H1 (cell line): ENCODE measurements at regions not wholly inside any gene's neighbourhood (a gene's known extent, or its start where the extent isn't known, plus 50 kb on each side); places are given as distances from the start of the nearest gene placed in this dataset.

Experiments used
- CTCF ChIA-PET: fragments of 300-600 bp; sonication (Branson Sonifier 250); formaldehyde crosslinking; loops from one replicate; lab custom pipeline; 2021; ENCODE audit not compliant: partially characterized antibody; lab: Charles Lee
- POLR2A ChIA-PET: fragments of 300-600 bp; sonication (Branson Sonifier 250); formaldehyde crosslinking; loops from one replicate; lab custom pipeline; 2021; ENCODE audit warnings: inconsistent platforms; ENCODE audit not compliant: partially characterized antibody; lab: Charles Lee
- DNase-seq, 2 experiments: peaks; one replicate each; pipeline versions ENCODE4 v3.0.0 to v3.0.0-alpha.2; 2010 to 2022; ENCODE audit warnings: low spot score in 2 of 2, low read depth in 1 of 2, mixed read lengths in 1 of 2
- FAIRE-seq: peaks from 2 replicates; lab custom pipeline; 2011; peaks lifted over from hg19 to GRCh38; lab: Jason Lieb, UNC
- H2AFZ ChIP-seq: 2 replicates; pipeline ENCODE4 v1.8.1; 2012; ENCODE audit warnings: low read length, inconsistent platforms
- H2AK5ac ChIP-seq: 2 replicates; pipeline ENCODE4 v1.6.1; 2013; ENCODE audit warnings: low read depth, low read length
- H2BK120ac ChIP-seq: replicated peaks from 2 replicates; pipeline ENCODE3; 2013; ENCODE audit warnings: low read depth, low read length, inconsistent platforms
- H2BK12ac ChIP-seq: 2 replicates; pipeline ENCODE4 v1.6.1; 2013; ENCODE audit warnings: low read depth, low read length
- H2BK15ac ChIP-seq: 2 replicates; pipeline ENCODE4 v1.6.1; 2013; ENCODE audit warnings: low read length
- H2BK20ac ChIP-seq: 2 replicates; pipeline ENCODE4 v1.6.1; 2013; ENCODE audit warnings: low read length
- H2BK5ac ChIP-seq: 2 replicates; pipeline ENCODE4 v1.6.1; 2013; ENCODE audit warnings: low read depth, low read length
- H3K14ac ChIP-seq: 2 replicates; pipeline ENCODE4 v1.6.1; 2013; ENCODE audit warnings: inconsistent platforms; ENCODE audit not compliant: insufficient read length
- H3K18ac ChIP-seq: 2 replicates; pipeline ENCODE4 v1.6.1; 2013; ENCODE audit warnings: low read length; ENCODE audit errors: extremely low read depth
- H3K23ac ChIP-seq: 2 replicates; pipeline ENCODE4 v1.6.1; 2013; ENCODE audit warnings: inconsistent platforms; ENCODE audit not compliant: insufficient read length
- H3K23me2 ChIP-seq: 2 replicates; pipeline ENCODE4 v1.6.1; 2013; ENCODE audit warnings: low read depth, low read length
- H3K27ac ChIP-seq: 2 replicates; pipeline ENCODE4 v1.6.1; 2011; ENCODE audit warnings: low read depth, low read length, inconsistent platforms
- H3K27me3 ChIP-seq, 4 experiments: replicated peaks in 1 of 4; 1 replicate in 1 of 4; 2 replicates in 3 of 4; pipeline versions ENCODE4 v1.6.1 to v1.8.1; 2011 to 2013; ENCODE audit warnings: low read length in 3 of 4, mild to moderate bottlenecking in 3 of 4, inconsistent platforms in 2 of 4, mixed read lengths in 2 of 4, moderate library complexity in 1 of 4; ENCODE audit not compliant: control insufficient read depth in 3 of 4, insufficient read depth in 3 of 4; ENCODE audit errors: extremely low read depth in 1 of 4
- H3K36me3 ChIP-seq, 4 experiments: 2 replicates each; pipeline versions ENCODE4 v1.6.1 to v1.8.1; 2011 to 2013; ENCODE audit warnings: mild to moderate bottlenecking in 4 of 4, low read length in 3 of 4, moderate library complexity in 2 of 4, control low read depth in 1 of 4, inconsistent platforms in 1 of 4; ENCODE audit not compliant: insufficient read depth in 4 of 4, control insufficient read depth in 2 of 4
- H3K4ac ChIP-seq: replicated peaks from 2 replicates; pipeline ENCODE3; 2013; ENCODE audit warnings: low read length, low read depth, mixed read lengths, inconsistent platforms; ENCODE audit not compliant: insufficient read length
- H3K4me1 ChIP-seq, 4 experiments: replicated peaks in 1 of 4; 1 replicate in 1 of 4; 2 replicates in 3 of 4; pipeline versions ENCODE4 v1.6.1 to v1.8.1; 2011 to 2013; ENCODE audit warnings: low read length in 3 of 4, inconsistent platforms in 2 of 4, mixed read lengths in 1 of 4; ENCODE audit not compliant: insufficient read depth in 4 of 4, control insufficient read depth in 3 of 4
- H3K4me2 ChIP-seq, 2 experiments: 2 replicates each; pipeline versions ENCODE4 v1.6.1 to v1.8.1; 2011 to 2013; ENCODE audit warnings: low read depth in 2 of 2, low read length in 2 of 2, control low read depth in 1 of 2, inconsistent platforms in 1 of 2, mild to moderate bottlenecking in 1 of 2; ENCODE audit not compliant: insufficient read depth in 1 of 2
- H3K4me3 ChIP-seq, 4 experiments: fragments of 200-600, 300-600 bp in 1 of 4; sonication (generic), shearing (Covaris generic), sonication (Bioruptor Twin) in 1 of 4; 2 replicates each; pipeline versions ENCODE4 v1.5.1 to v1.8.1; 2011 to 2016; ENCODE audit warnings: low read length in 4 of 4, low read depth in 3 of 4, control low read depth in 2 of 4, inconsistent platforms in 2 of 4, mild to moderate bottlenecking in 2 of 4, mixed read lengths in 1 of 4, moderate library complexity in 1 of 4; ENCODE audit not compliant: insufficient read depth in 2 of 4; ENCODE audit errors: extremely low read depth in 1 of 4
- H3K56ac ChIP-seq: replicated peaks from 2 replicates; pipeline ENCODE3; 2013; ENCODE audit warnings: low read depth, mild to moderate bottlenecking, mixed read lengths, low read length, inconsistent platforms; ENCODE audit not compliant: insufficient read length
- H3K79me1 ChIP-seq: 2 replicates; pipeline ENCODE4 v1.6.1; 2013; ENCODE audit warnings: low read depth, low read length, control low read depth
- H3K79me2 ChIP-seq, 2 experiments: 2 replicates each; pipeline versions ENCODE4 v1.6.1 to v1.8.1; 2012 to 2013; ENCODE audit warnings: low read length in 2 of 2, mild to moderate bottlenecking in 2 of 2, inconsistent platforms in 1 of 2; ENCODE audit not compliant: insufficient read depth in 2 of 2, control insufficient read depth in 1 of 2
- H3K9ac ChIP-seq, 4 experiments: replicated peaks in 1 of 4; 1 replicate in 1 of 4; 2 replicates in 3 of 4; pipeline versions ENCODE4 v1.6.1 to v1.8.1; 2011 to 2013; ENCODE audit warnings: low read depth in 3 of 4, low read length in 3 of 4, control low read depth in 2 of 4, mild to moderate bottlenecking in 2 of 4, moderate library complexity in 2 of 4, inconsistent platforms in 1 of 4; ENCODE audit errors: extremely low read depth in 1 of 4
- H3K9me3 ChIP-seq, 2 experiments: 2 replicates each; pipeline versions ENCODE4 v1.6.1 to v1.8.1; 2012 to 2013; ENCODE audit warnings: mild to moderate bottlenecking in 2 of 2, moderate library complexity in 2 of 2, control low read depth in 1 of 2, inconsistent platforms in 1 of 2, low read depth in 1 of 2, low read length in 1 of 2, mixed read lengths in 1 of 2; ENCODE audit not compliant: insufficient read depth in 2 of 2
- H4K20me1 ChIP-seq, 2 experiments: replicated peaks in 1 of 2; 2 replicates each; pipeline versions ENCODE3 to v1.8.1; 2011 to 2013; ENCODE audit warnings: inconsistent platforms in 2 of 2, low read length in 2 of 2, mild to moderate bottlenecking in 1 of 2; ENCODE audit not compliant: insufficient read depth in 2 of 2, control insufficient read depth in 1 of 2
- H4K5ac ChIP-seq: 2 replicates; pipeline ENCODE4 v1.6.1; 2013; ENCODE audit warnings: low read length, low read depth, mixed read lengths, inconsistent platforms; ENCODE audit not compliant: insufficient read length
- H4K8ac ChIP-seq: 2 replicates; pipeline ENCODE4 v1.8.0; 2013; ENCODE audit warnings: mild to moderate bottlenecking, moderate library complexity, low read length, inconsistent platforms; ENCODE audit not compliant: insufficient read depth; ENCODE audit errors: extremely low read depth
- H4K91ac ChIP-seq: replicated peaks from 2 replicates; pipeline ENCODE3; 2013; ENCODE audit warnings: low read length, mixed read lengths, inconsistent platforms; ENCODE audit not compliant: insufficient read length
- CBX5 ChIP-seq: fragments of 300-800, 300-1000 bp; sonication (generic); IDR thresholded peaks from 2 replicates; pipeline ENCODE4 v1.7.1; 2016; ENCODE audit warnings: antibody characterized with exemption, low read length, low read depth
- CHD1 ChIP-seq: IDR thresholded peaks from 2 replicates; pipeline ENCODE4 v1.6.1; 2012; ENCODE audit warnings: low read depth, low read length, improper control_type of control experiment
- CHD2 ChIP-seq: IDR thresholded peaks from 2 replicates; pipeline ENCODE4 v1.6.1; 2012; ENCODE audit warnings: low read length, improper control_type of control experiment
- CREB1 ChIP-seq: IDR thresholded peaks from 2 replicates; pipeline ENCODE4 v1.6.1; 2012; ENCODE audit warnings: inconsistent platforms
- EP300 ChIP-seq, 2 experiments: IDR thresholded peaks; 1 replicate in 1 of 2; 2 replicates in 1 of 2; pipeline ENCODE4 v1.6.1; 2011 to 2012; ENCODE audit warnings: low read depth in 2 of 2, low read length in 2 of 2, mild to moderate bottlenecking in 2 of 2, borderline replicate concordance in 1 of 2, inconsistent platforms in 1 of 2, moderate library complexity in 1 of 2
- GTF2F1 ChIP-seq: IDR thresholded peaks from 2 replicates; pipeline ENCODE4 v1.6.1; 2012; ENCODE audit warnings: low read depth, low read length, improper control_type of control experiment, borderline replicate concordance
- JUN ChIP-seq: IDR thresholded peaks from 2 replicates; pipeline ENCODE4 v1.6.1; 2011; ENCODE audit warnings: low read depth, mild to moderate bottlenecking, improper control_type of control experiment, low read length
- KDM5A ChIP-seq: fragments of 200-600 bp; IDR thresholded peaks from 2 replicates; pipeline ENCODE4 v1.7.1; 2012; ENCODE audit warnings: mild to moderate bottlenecking, low read length, inconsistent platforms, mixed read lengths
- RAD21 ChIP-seq, 2 experiments: IDR thresholded peaks in 1 of 2; conservative IDR thresholded peaks in 1 of 2; 2 replicates each; pipeline ENCODE4 v1.6.1; 2011; ENCODE audit warnings: low read depth in 2 of 2, low read length in 2 of 2, improper control_type of control experiment in 1 of 2, inconsistent platforms in 1 of 2, mild to moderate bottlenecking in 1 of 2, moderate library complexity in 1 of 2
- SP4 ChIP-seq: IDR thresholded peaks from 2 replicates; pipeline ENCODE4 v1.6.1; 2012; ENCODE audit warnings: low read length, inconsistent platforms
- TCF12 ChIP-seq: IDR thresholded peaks from 2 replicates; pipeline ENCODE4 v1.6.1; 2011; ENCODE audit warnings: low read depth, mild to moderate bottlenecking, low read length
- USF2 ChIP-seq: IDR thresholded peaks from 2 replicates; pipeline ENCODE4 v1.6.1; 2011; ENCODE audit warnings: low read length, improper control_type of control experiment
- YY1 ChIP-seq: IDR thresholded peaks from 2 replicates; pipeline ENCODE4 v1.6.1; 2011; ENCODE audit warnings: low read depth, mild to moderate bottlenecking, low read length
- WGBS, 2 experiments: shearing (Covaris generic) in 1 of 2; methylation state at CpG; one replicate each; pipeline versions ENCODE4 v1.1.6 to v1.1.7; 2013 to 2015; ENCODE audit warnings: low lambda C conversion rate in 2 of 2, mixed read lengths in 2 of 2, inconsistent platforms in 1 of 2, low coverage in 1 of 2, missing lambda C conversion rate in 1 of 2; ENCODE audit not compliant: insufficient replicate concordance in 2 of 2, insufficient coverage in 1 of 2, insufficient read length in 1 of 2; ENCODE audit errors: extremely low coverage in 1 of 2, missing lambda C conversion rate in 1 of 2; 5-methylcytosine and 5-hydroxymethylcytosine counted together

- no peak overlapping the region for H2AK5ac ChIP-seq
- H3K18ac ChIP-seq, result no peak overlapping the region
- no peak overlapping the region for H2BK5ac ChIP-seq
- ChIA-PET CTCF (no interaction called here), POLR2A (no interaction called here)
- DNase-seq (no peak), FAIRE-seq (no peak)
- H4K5ac ChIP-seq, result no peak overlapping the region
- no peaks in the 10 kb centered on the region for H3K79me2 ChIP-seq
- H3K4me2 ChIP-seq, result no peak overlapping the region
- H3K9ac ChIP-seq, result no peak overlapping the region
- no peaks in the 10 kb centered on the region for H3K27me3 ChIP-seq
- no peak overlapping the region for H2AFZ ChIP-seq
- no peak overlapping the region for H2BK12ac ChIP-seq
- H3K9me3 ChIP-seq, result peaks cover 49 to 52% of the 10 kb centered on the region in 2 experiments
- no peak overlapping the region for H2BK120ac ChIP-seq
- no peak overlapping the region for H3K4me3 ChIP-seq
- no peak overlapping the region for H4K8ac ChIP-seq
- no peaks in the 10 kb centered on the region for H3K4me1 ChIP-seq
- no peaks in the 10 kb centered on the region for H3K79me1 ChIP-seq
- H3K56ac ChIP-seq, result no peak overlapping the region
- no peak overlapping the region for H2BK20ac ChIP-seq
- H4K91ac ChIP-seq, result no peak overlapping the region
- H3K23ac ChIP-seq, result no peak overlapping the region
- WGBS, 2 experiments, result 80% methylated on average over 3 of the region's 3 CpGs; no CpG with 5 or more reads in 1 of the 2 experiments
- no peak overlapping the region for H3K27ac ChIP-seq
- no peaks in the 10 kb centered on the region for H3K23me2 ChIP-seq
- no peaks in the 10 kb centered on the region for H3K36me3 ChIP-seq
- no peak overlapping the region for H3K14ac ChIP-seq
- H2BK15ac ChIP-seq, result no peak overlapping the region
- no peak overlapping the region for H3K4ac ChIP-seq
- no peaks in the 10 kb centered on the region for H4K20me1 ChIP-seq
- TF ChIP-seq CHD1 (no peak), RAD21 (IDR thresholded peaks at IDR 0.05 in 1 of 2, conservative IDR thresholded peaks at IDR 0.05 in 1 of 2; ENCODE audit: low read depth in 2 of 2, low read length in 2 of 2) (no peak), USF2 (no peak), KDM5A (no peak), SP4 (no peak), JUN (no peak), CHD2 (no peak), CREB1 (no peak), EP300 (IDR thresholded peaks at IDR 0.05; ENCODE audit: borderline replicate concordance in 1 of 2, low read depth in 2 of 2, low read length in 2 of 2) (no peak), YY1 (no peak), CBX5 (no peak), GTF2F1 (no peak), TCF12 (no peak)
These were observed 1518.4 kb downstream of the UQCRFS1 start for GRCh38 chr19:27694361-27695055.
